Loucy (cell line): ENCODE measurements at regions not wholly inside any gene's neighbourhood (a gene's known extent, or its start where the extent isn't known, plus 50 kb on each side); places are given as distances from the start of the nearest gene placed in this dataset.

ENCODE experiments used
- EZH2phosphoT487 ChIP-seq: fragments of 200-600 bp; IDR thresholded peaks from 2 replicates; pipeline ENCODE4 v1.6.1; 2018; ENCODE audit warnings: antibody characterized with exemption, mild to moderate bottlenecking, moderate library complexity, borderline replicate concordance
- TF ChIP-seq, protein P1 (sequence below): fragments of 200-600 bp; sonication (generic); conservative IDR thresholded peaks from 2 replicates; pipeline ENCODE4 v1.5.1; 2014; ENCODE audit warnings: mild to moderate bottlenecking, antibody characterized with exemption, low read length

DNA sequence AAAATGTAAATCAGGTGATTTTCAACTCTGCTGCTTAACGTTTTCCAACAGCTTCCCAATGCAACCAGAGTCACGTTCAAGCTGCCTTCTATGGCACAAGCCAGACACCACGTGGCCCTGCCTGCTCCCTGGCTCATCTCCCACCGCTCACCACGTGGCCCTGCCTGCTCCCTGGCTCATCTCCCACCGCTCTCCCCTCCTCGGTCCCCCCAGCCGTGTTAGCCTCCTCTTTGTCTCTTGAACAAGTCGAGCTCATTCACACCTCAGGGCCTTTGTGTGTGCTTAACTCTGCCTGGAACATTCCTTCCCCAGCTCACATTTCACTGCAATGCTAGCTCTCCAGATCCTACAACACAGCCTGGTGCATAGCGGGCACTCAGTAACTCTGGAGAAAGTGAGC lies 307.6 kb downstream of the CTTN start:
- TF ChIP-seq, protein P1, sequence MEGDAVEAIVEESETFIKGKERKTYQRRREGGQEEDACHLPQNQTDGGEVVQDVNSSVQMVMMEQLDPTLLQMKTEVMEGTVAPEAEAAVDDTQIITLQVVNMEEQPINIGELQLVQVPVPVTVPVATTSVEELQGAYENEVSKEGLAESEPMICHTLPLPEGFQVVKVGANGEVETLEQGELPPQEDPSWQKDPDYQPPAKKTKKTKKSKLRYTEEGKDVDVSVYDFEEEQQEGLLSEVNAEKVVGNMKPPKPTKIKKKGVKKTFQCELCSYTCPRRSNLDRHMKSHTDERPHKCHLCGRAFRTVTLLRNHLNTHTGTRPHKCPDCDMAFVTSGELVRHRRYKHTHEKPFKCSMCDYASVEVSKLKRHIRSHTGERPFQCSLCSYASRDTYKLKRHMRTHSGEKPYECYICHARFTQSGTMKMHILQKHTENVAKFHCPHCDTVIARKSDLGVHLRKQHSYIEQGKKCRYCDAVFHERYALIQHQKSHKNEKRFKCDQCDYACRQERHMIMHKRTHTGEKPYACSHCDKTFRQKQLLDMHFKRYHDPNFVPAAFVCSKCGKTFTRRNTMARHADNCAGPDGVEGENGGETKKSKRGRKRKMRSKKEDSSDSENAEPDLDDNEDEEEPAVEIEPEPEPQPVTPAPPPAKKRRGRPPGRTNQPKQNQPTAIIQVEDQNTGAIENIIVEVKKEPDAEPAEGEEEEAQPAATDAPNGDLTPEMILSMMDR: no peak
- TF ChIP-seq EZH2phosphoT487: no peak
